BE2C (cell line): ENCODE measurements at regions not wholly inside any gene's neighbourhood (a gene's known extent, or its start where the extent isn't known, plus 50 kb on each side); places are given as distances from the start of the nearest gene placed in this dataset.

Source experiments
- DNase-seq: peaks from one replicate; pipeline ENCODE4 v3.0.0-alpha.2; 2020
- H3K27me3 ChIP-seq: fragments of 250-450 bp; sonication (Bioruptor Pico); 2 replicates; pipeline ENCODE4 v1.5.1; 2020; ENCODE audit warnings: mild to moderate bottlenecking
- H3K36me3 ChIP-seq: fragments of 250-450 bp; sonication (Bioruptor Pico); 2 replicates; pipeline ENCODE4 v1.5.1; 2020; ENCODE audit warnings: mild to moderate bottlenecking
- H3K4me1 ChIP-seq: fragments of 250-450 bp; sonication (Bioruptor Pico); 2 replicates; pipeline ENCODE4 v1.5.1; 2020
- H3K4me3 ChIP-seq: 2 replicates; pipeline ENCODE4 v1.5.1; 2011; ENCODE audit warnings: low read depth, low read length
- H3K9me3 ChIP-seq: fragments of 250-450 bp; sonication (Bioruptor Pico); 2 replicates; pipeline ENCODE4 v1.5.1; 2020
- TF ChIP-seq, protein P1 (sequence below): IDR thresholded peaks from 2 replicates; pipeline ENCODE4 v1.5.1; 2012; ENCODE audit warnings: mild to moderate bottlenecking, low read depth, low read length

DNA sequence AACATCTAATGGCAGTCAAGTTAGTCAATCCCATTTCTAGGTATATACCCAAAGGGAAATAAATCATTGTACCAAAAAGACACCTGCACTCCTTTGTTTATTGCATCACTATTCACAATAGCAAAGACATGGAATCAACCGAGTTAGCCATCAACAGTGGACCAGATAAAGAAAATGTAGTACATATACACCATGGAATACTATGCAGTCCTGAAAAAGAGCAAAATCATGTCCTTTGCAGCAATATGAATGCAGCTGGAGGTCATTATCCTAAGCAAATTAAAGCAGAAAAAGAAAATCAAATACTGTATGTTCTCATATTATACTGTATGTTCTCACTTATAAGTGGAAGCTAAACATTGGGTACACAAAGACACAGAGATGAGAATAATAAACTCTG, 204.0 kb downstream of the KCNJ2 start:
- H3K9me3 ChIP-seq = no peaks in the 10 kb centered on the region
- DNase-seq = no peak
- H3K4me3 ChIP-seq = no peak overlapping the region
- TF ChIP-seq, protein P1, sequence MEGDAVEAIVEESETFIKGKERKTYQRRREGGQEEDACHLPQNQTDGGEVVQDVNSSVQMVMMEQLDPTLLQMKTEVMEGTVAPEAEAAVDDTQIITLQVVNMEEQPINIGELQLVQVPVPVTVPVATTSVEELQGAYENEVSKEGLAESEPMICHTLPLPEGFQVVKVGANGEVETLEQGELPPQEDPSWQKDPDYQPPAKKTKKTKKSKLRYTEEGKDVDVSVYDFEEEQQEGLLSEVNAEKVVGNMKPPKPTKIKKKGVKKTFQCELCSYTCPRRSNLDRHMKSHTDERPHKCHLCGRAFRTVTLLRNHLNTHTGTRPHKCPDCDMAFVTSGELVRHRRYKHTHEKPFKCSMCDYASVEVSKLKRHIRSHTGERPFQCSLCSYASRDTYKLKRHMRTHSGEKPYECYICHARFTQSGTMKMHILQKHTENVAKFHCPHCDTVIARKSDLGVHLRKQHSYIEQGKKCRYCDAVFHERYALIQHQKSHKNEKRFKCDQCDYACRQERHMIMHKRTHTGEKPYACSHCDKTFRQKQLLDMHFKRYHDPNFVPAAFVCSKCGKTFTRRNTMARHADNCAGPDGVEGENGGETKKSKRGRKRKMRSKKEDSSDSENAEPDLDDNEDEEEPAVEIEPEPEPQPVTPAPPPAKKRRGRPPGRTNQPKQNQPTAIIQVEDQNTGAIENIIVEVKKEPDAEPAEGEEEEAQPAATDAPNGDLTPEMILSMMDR = no peak
- H3K4me1 ChIP-seq = peaks cover 8% of the 10 kb centered on the region
- no peaks in the 10 kb centered on the region for H3K27me3 ChIP-seq
- no peaks in the 10 kb centered on the region for H3K36me3 ChIP-seq

DNA sequence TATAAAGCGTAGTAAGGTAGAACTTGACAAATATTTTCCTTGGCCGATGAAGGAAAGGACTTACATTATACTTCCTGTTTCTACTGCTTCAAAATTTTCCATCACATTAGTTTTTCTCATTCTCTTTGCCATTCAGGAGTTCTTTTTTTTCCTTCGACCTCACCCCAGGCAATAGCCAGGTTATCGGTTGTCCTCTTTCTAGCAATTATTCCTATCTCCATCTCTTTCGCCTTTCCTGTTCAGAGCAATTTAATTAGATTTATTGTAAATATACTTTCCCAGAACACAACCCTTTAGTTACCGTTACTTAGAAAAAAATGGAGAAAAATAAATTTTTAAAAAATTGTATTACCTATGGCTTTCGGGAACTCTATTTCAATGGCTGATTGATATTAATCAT, 205.2 kb downstream of the KCNJ2 start:
- no peak for DNase-seq
- Histone ChIP-seq H3K36me3 (no peaks in the 10 kb centered on the region), H3K4me1 (peaks cover 14% of the 10 kb centered on the region), H3K4me3 (no peak overlapping the region), H3K27me3 (no peaks in the 10 kb centered on the region), H3K9me3 (no peaks in the 10 kb centered on the region)
- TF ChIP-seq, protein P1 = no peak

DNA sequence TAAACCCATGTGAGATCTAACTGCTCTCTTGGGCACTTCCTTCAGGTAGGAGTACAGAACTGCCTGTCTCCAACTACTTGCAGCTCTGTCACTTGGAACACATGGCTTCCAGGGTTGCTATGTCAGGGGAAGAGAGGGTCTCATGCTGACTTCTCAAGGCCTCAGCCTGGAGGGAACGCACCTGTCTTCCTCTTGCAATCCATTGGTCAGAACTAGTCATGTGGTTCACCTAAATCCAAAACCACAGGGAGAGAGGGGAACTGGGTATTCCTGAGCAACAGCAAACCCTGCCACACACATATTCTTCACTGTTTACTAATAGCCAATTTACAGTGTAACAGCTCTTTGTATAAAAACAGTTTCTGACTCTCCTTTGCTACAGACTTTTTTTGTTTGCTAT, 206.1 kb downstream of the KCNJ2 start:
- TF ChIP-seq, protein P1 = no peak
- no peaks in the 10 kb centered on the region for H3K27me3 ChIP-seq
- DNase-seq = no peak
- H3K9me3 ChIP-seq = no peaks in the 10 kb centered on the region
- H3K36me3 ChIP-seq = no peaks in the 10 kb centered on the region
- H3K4me3 ChIP-seq = no peak overlapping the region
- peaks cover 14% of the 10 kb centered on the region for H3K4me1 ChIP-seq

DNA sequence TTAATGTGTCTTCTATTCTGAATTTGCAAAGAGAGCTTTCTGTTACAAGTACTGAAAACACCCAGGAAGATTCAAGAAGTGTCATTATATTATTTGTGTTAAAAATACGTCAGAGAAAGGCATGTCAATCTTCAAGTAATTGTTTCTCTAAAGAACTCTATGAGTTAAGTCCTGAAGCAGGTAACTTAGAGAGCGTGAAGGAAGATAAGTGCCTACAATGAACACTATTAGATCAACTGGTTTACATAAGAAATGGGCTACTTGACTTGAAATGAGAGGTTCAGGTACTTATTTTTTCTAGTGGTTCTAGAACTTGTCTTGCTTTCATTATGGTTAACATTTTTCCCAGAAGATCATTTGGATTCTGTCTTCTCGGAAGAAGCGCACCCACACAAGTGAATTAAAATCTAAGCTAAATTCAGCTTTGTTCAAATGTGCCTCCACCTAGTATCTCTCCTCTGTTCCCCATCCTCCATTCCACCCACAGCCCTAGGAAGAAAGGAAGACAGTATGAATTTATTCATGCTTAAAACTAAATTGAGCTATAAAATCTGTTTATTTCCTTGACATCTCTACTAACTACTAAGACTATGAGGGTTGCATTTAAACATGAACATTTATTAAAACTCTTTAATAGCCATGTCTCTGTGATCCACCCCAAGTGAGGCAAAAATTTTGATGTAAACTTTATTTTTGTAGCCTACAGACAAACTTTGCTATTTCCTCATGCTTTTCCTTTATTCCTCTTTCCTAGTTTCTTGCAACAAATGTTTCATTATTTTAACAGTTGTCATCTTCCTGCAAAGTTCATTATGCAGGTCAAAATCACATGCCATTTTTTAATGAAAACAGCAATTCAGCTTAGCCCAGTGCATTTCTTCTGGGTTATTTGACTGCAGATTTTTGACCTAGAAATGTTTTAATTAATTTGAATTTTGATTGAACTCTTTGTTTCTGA, 206.8 kb downstream of the KCNJ2 start:
- Histone ChIP-seq H3K36me3 (no peaks in the 10 kb centered on the region), H3K9me3 (no peaks in the 10 kb centered on the region), H3K4me3 (no peak overlapping the region), H3K27me3 (no peaks in the 10 kb centered on the region), H3K4me1 (peaks cover 14% of the 10 kb centered on the region)
- DNase-seq = no peak
- TF ChIP-seq, protein P1 = no peak

DNA sequence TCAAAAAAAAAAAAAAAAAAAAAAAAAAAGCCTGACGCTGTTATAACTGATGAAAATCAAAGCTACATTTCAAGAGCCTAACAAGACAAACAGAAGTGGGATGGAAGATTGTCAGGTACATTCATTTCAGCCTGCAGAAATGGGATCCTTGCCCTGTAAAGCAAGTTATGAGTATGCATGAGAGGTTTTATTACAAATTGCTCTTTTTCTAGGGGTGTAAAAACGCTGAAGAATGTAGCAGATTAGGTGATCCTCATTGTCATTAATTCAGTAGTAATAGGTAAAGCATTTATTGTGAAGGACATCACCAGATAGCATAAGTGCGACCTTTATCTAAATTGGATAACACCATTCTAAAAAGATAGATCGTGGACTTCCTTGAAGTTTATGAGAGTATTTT, 208.3 kb downstream of the KCNJ2 start:
- no peak overlapping the region for H3K4me3 ChIP-seq
- no peaks in the 10 kb centered on the region for H3K27me3 ChIP-seq
- no peaks in the 10 kb centered on the region for H3K9me3 ChIP-seq
- H3K4me1 ChIP-seq = peaks cover 14% of the 10 kb centered on the region
- TF ChIP-seq, protein P1 = no peak
- no peak for DNase-seq
- H3K36me3 ChIP-seq = no peaks in the 10 kb centered on the region

DNA sequence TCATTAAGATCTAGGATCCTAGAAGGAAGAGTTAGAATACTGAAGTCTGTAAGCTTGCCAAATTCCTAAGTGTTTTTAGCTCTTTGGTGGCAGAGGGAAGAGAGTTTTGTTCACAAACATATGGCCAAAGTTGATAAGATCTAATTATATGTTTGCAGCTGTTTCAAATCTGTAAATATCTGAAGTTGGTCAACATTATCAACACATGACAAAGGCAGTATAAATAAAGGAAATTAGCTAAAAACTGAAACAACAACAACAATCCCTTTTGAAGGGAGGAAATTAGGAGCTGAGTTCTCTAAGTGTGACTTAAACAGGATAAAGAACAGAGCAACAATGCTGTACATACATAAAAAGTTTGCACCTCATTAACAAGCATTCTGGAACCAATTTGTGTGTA, 208.7 kb downstream of the KCNJ2 start:
- no peak for DNase-seq
- Histone ChIP-seq H3K9me3 (no peaks in the 10 kb centered on the region), H3K4me3 (no peak overlapping the region), H3K4me1 (peaks cover 14% of the 10 kb centered on the region), H3K36me3 (no peaks in the 10 kb centered on the region), H3K27me3 (no peaks in the 10 kb centered on the region)
- TF ChIP-seq, protein P1 = no peak
